ENCODE measurements at regions not wholly inside any gene's neighbourhood (a gene's known extent, or its start where the extent isn't known, plus 50 kb on each side); places are given as distances from the start of the nearest gene placed in this dataset.

- intact Hi-C loops (cut with micrococcal nuclease; ENCODE audit: unreplicated experiment), result no loop called here
- Histone ChIP-seq H3K4me3 (ENCODE audit: low read depth, low read length) (no peak overlapping the region), H3K27me3 (replicated peaks; ENCODE audit: control insufficient read depth, insufficient read depth, low read length) (no peaks in the 10 kb centered on the region), H3K9me3 (no peaks in the 10 kb centered on the region), H3K36me3 (ENCODE audit: control insufficient read depth, insufficient read depth, low read length) (no peaks in the 10 kb centered on the region), H3K4me1 (no peaks in the 10 kb centered on the region)
- Mint-ChIP-seq H3K36me3 (ENCODE audit: insufficient read depth, unreplicated experiment) (no peaks in the 10 kb centered on the region), H3K4me1 (ENCODE audit: low read depth, unreplicated experiment) (no peaks in the 10 kb centered on the region), H3K27me3 (ENCODE audit: insufficient read depth, unreplicated experiment) (peaks cover 2% of the 10 kb centered on the region), H3K9me3 (ENCODE audit: unreplicated experiment) (no peaks in the 10 kb centered on the region), H3K27ac (ENCODE audit: unreplicated experiment) (no peak overlapping the region), H3K4me3 (ENCODE audit: unreplicated experiment) (no peak overlapping the region)
- DNase-seq, result no peak
- POLR2A ChIA-PET, result no interaction called here
- BruUV-seq (replicated peaks), result no TSS peak
- TF ChIP-seq, protein P1, sequence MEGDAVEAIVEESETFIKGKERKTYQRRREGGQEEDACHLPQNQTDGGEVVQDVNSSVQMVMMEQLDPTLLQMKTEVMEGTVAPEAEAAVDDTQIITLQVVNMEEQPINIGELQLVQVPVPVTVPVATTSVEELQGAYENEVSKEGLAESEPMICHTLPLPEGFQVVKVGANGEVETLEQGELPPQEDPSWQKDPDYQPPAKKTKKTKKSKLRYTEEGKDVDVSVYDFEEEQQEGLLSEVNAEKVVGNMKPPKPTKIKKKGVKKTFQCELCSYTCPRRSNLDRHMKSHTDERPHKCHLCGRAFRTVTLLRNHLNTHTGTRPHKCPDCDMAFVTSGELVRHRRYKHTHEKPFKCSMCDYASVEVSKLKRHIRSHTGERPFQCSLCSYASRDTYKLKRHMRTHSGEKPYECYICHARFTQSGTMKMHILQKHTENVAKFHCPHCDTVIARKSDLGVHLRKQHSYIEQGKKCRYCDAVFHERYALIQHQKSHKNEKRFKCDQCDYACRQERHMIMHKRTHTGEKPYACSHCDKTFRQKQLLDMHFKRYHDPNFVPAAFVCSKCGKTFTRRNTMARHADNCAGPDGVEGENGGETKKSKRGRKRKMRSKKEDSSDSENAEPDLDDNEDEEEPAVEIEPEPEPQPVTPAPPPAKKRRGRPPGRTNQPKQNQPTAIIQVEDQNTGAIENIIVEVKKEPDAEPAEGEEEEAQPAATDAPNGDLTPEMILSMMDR (IDR thresholded peaks at IDR 0.05; ENCODE audit: insufficient read depth in 1 of 2, low read depth in 1 of 2, low read length in 1 of 2, severe bottlenecking in 1 of 2, unreplicated experiment in 1 of 2), result no peak
- CTCF ChIA-PET, result no interaction called here
These were observed 149.7 kb upstream of the PIK3C3 start for GRCh38 chr18:41805341-41805740.

GRCh38 chr18:41798879-41799278, 156.2 kb upstream of the PIK3C3 start:
- Mint-ChIP-seq H3K27ac (ENCODE audit: unreplicated experiment) (no peak overlapping the region), H3K4me1 (ENCODE audit: low read depth, unreplicated experiment) (no peaks in the 10 kb centered on the region), H3K4me3 (ENCODE audit: unreplicated experiment) (no peak overlapping the region), H3K27me3 (ENCODE audit: insufficient read depth, unreplicated experiment) (peaks cover 2% of the 10 kb centered on the region), H3K9me3 (ENCODE audit: unreplicated experiment) (no peaks in the 10 kb centered on the region), H3K36me3 (ENCODE audit: insufficient read depth, unreplicated experiment) (no peaks in the 10 kb centered on the region)
- Histone ChIP-seq H3K9me3 (no peaks in the 10 kb centered on the region), H3K36me3 (ENCODE audit: control insufficient read depth, insufficient read depth, low read length) (no peaks in the 10 kb centered on the region), H3K27me3 (replicated peaks; ENCODE audit: control insufficient read depth, insufficient read depth, low read length) (no peaks in the 10 kb centered on the region), H3K4me3 (ENCODE audit: low read depth, low read length) (no peak overlapping the region), H3K4me1 (no peaks in the 10 kb centered on the region)
- POLR2A ChIA-PET, result no interaction called here
- TF ChIP-seq, protein P1 (IDR thresholded peaks at IDR 0.05; ENCODE audit: insufficient read depth in 1 of 2, low read depth in 1 of 2, low read length in 1 of 2, severe bottlenecking in 1 of 2, unreplicated experiment in 1 of 2), result no peak
- intact Hi-C loops (cut with micrococcal nuclease; ENCODE audit: unreplicated experiment), result no loop called here
- no peak for DNase-seq
- no TSS peak for BruUV-seq (replicated peaks)
- CTCF ChIA-PET, result no interaction called here

- H3K36me3 Mint-ChIP-seq (ENCODE audit: insufficient read depth, unreplicated experiment), result no peaks in the 10 kb centered on the region
- no peak overlapping the region for H3K27ac Mint-ChIP-seq (ENCODE audit: unreplicated experiment)
- Histone ChIP-seq H3K36me3 (ENCODE audit: control insufficient read depth, insufficient read depth, low read length) (no peaks in the 10 kb centered on the region), H3K4me1 (no peaks in the 10 kb centered on the region), H3K4me3 (ENCODE audit: low read depth, low read length) (no peak overlapping the region), H3K27me3 (replicated peaks; ENCODE audit: control insufficient read depth, insufficient read depth, low read length) (no peaks in the 10 kb centered on the region), H3K9me3 (no peaks in the 10 kb centered on the region)
- CTCF ChIA-PET, result no interaction called here
- H3K27me3 Mint-ChIP-seq (ENCODE audit: insufficient read depth, unreplicated experiment), result peaks cover 6% of the 10 kb centered on the region
- H3K4me1 Mint-ChIP-seq (ENCODE audit: low read depth, unreplicated experiment), result no peaks in the 10 kb centered on the region
- TF ChIP-seq, protein P1 (IDR thresholded peaks at IDR 0.05; ENCODE audit: insufficient read depth in 1 of 2, low read depth in 1 of 2, low read length in 1 of 2, severe bottlenecking in 1 of 2, unreplicated experiment in 1 of 2), result no peak
- intact Hi-C loops (cut with micrococcal nuclease; ENCODE audit: unreplicated experiment), result no loop called here
- POLR2A ChIA-PET, result no interaction called here
- no TSS peak for BruUV-seq (replicated peaks)
- H3K9me3 Mint-ChIP-seq (ENCODE audit: unreplicated experiment), result no peaks in the 10 kb centered on the region
- H3K4me3 Mint-ChIP-seq (ENCODE audit: unreplicated experiment), result no peak overlapping the region
- DNase-seq, result no peak
These were observed 164.3 kb upstream of the PIK3C3 start for GRCh38 chr18:41790687-41791086.

Measured in Caco-2 (cell line).